ENCODE measurements at regions not wholly inside any gene's neighbourhood (a gene's known extent, or its start where the extent isn't known, plus 50 kb on each side); places are given as distances from the start of the nearest gene placed in this dataset.

GRCh38 chr6:37560737-37561103 lies 61.0 kb upstream of the CCDC167 start:
- TF ChIP-seq CTCF (IDR thresholded peaks at IDR 0.05; ENCODE audit: poor library complexity) (no peak), EZH2phosphoT487 (IDR thresholded peaks at IDR 0.05; ENCODE audit: low read depth, severe bottlenecking, unreplicated experiment) (no peak), EZH2 (IDR thresholded peaks at IDR 0.05; ENCODE audit: borderline replicate concordance) (no peak)
